GM12878 (cell line): ENCODE measurements at regions not wholly inside any gene's neighbourhood (a gene's known extent, or its start where the extent isn't known, plus 50 kb on each side); places are given as distances from the start of the nearest gene placed in this dataset.

Experiments used
- ATAC-seq: fragments of 200-7000 bp; cut with Tn5 transposase; 3 replicates; pipeline ENCODE4 v1.9.1; 2020; ENCODE audit warnings: mild to moderate bottlenecking, moderate library complexity
- BruUV-seq: library from RNA; stranded (reverse); fragments of 400-500 nt; replicated peaks from 2 replicates; lab custom pipeline; 2021; lab: Mats Ljungman, UMichigan
- CTCF ChIA-PET: fragments of 300-600 bp; sonication (Branson Sonifier 250); formaldehyde crosslinking; extraction: SDS; loops from one replicate; lab custom pipeline; 2021; ENCODE audit warnings: inconsistent platforms; lab: Yijun Ruan, JAX
- POLR2A ChIA-PET: fragments of 350-600 bp; formaldehyde crosslinking; extraction: SDS; loops from one replicate; lab custom pipeline; 2021; ENCODE audit warnings: inconsistent platforms; lab: Charles Lee
- RAD21 ChIA-PET: fragments of 300-600 bp; sonication (Branson Sonifier 250); formaldehyde crosslinking; loops from one replicate; lab custom pipeline; 2023; ENCODE audit warnings: antibody characterized with exemption; ENCODE audit not compliant: unreplicated experiment; lab: Charles Lee
- SMC1A ChIA-PET: fragments of 300-600 bp; sonication (Branson Sonifier 250); formaldehyde crosslinking; loops from one replicate; lab custom pipeline; 2023; ENCODE audit not compliant: unreplicated experiment, uncharacterized antibody; lab: Charles Lee
- DNase-seq: peaks from one replicate; pipeline ENCODE4 v3.0.0-alpha.2; 2011; ENCODE audit warnings: low read depth, low spot score
- FAIRE-seq: peaks from 3 replicates; lab custom pipeline; 2011; peaks lifted over from hg19 to GRCh38; lab: Jason Lieb, UNC
- H2AFZ ChIP-seq: 2 replicates; pipeline ENCODE4 v1.6.0; 2011; ENCODE audit warnings: low read depth, low read length, control low read depth; ENCODE audit not compliant: control insufficient read depth
- H3K27ac ChIP-seq: 2 replicates; pipeline ENCODE4 v1.5.1; 2011; ENCODE audit warnings: control low read depth; ENCODE audit not compliant: control insufficient read depth, insufficient read depth
- H3K27me3 ChIP-seq, 2 experiments: replicated peaks in 1 of 2; 2 replicates each; pipeline versions ENCODE4 v1.6.0 to v1.6.1; 2011; ENCODE audit warnings: low read length in 1 of 2; ENCODE audit not compliant: control insufficient read depth in 2 of 2, insufficient read depth in 2 of 2
- H3K36me3 ChIP-seq, 2 experiments: 2 replicates each; pipeline ENCODE4 v1.5.1; 2011; ENCODE audit warnings: low read length in 1 of 2; ENCODE audit not compliant: control insufficient read depth in 2 of 2, insufficient read depth in 2 of 2
- H3K4me1 ChIP-seq: 2 replicates; pipeline ENCODE4 v1.6.1; 2011; ENCODE audit warnings: mild to moderate bottlenecking, low read length, moderate library complexity, mixed read lengths; ENCODE audit not compliant: control insufficient read depth, insufficient read depth
- H3K4me2 ChIP-seq: 2 replicates; pipeline ENCODE4 v1.6.0; 2011; ENCODE audit warnings: control low read depth; ENCODE audit not compliant: control insufficient read depth, insufficient read depth
- H3K4me3 ChIP-seq: fragments of 200-600 bp; sonication (generic); 2 replicates; pipeline ENCODE4 v1.5.1; 2016
- H3K79me2 ChIP-seq: 2 replicates; pipeline ENCODE4 v1.6.0; 2011; ENCODE audit warnings: low read length; ENCODE audit not compliant: control insufficient read depth, insufficient read depth
- H3K9ac ChIP-seq: 2 replicates; pipeline ENCODE4 v1.8.0; 2011; ENCODE audit warnings: low read length, control low read depth, mixed read lengths; ENCODE audit not compliant: control insufficient read depth, insufficient read depth
- H3K9me3 ChIP-seq: replicated peaks from 3 replicates; pipeline ENCODE4 v1.5.1; 2011; ENCODE audit warnings: mild to moderate bottlenecking, low read length; ENCODE audit not compliant: control insufficient read depth, insufficient read depth
- H4K20me1 ChIP-seq: 2 replicates; pipeline ENCODE4 v1.6.0; 2011; ENCODE audit not compliant: control insufficient read depth, insufficient read depth
- CBFB ChIP-seq: IDR thresholded peaks from 2 replicates; pipeline ENCODE4 v1.6.1; 2016; ENCODE audit warnings: antibody characterized with exemption, low read depth
- IKZF1 ChIP-seq: fragments of 450-650 bp; conservative IDR thresholded peaks from 2 replicates; pipeline ENCODE4 v1.6.1; 2017; ENCODE audit warnings: antibody characterized with exemption, mild to moderate bottlenecking
- IKZF2 ChIP-seq, 2 experiments: fragments of 450-650 bp; IDR thresholded peaks; 2 replicates each; pipeline ENCODE4 v1.6.1; 2017; ENCODE audit warnings: mild to moderate bottlenecking in 2 of 2, moderate library complexity in 2 of 2
- JUND ChIP-seq: IDR thresholded peaks from 2 replicates; pipeline ENCODE4 v1.6.1; 2012; ENCODE audit warnings: low read depth, mild to moderate bottlenecking, low read length, improper control_type of control experiment, moderate library complexity
- NFIC ChIP-seq: IDR thresholded peaks from 2 replicates; pipeline ENCODE4 v1.6.1; 2012; ENCODE audit warnings: low read depth, mild to moderate bottlenecking, inconsistent platforms, low read length, moderate library complexity
- RB1 ChIP-seq: fragments of 450-650 bp; formaldehyde crosslinking; IDR thresholded peaks from 2 replicates; pipeline ENCODE4 v1.6.1; 2017; ENCODE audit warnings: mild to moderate bottlenecking, borderline replicate concordance
- SMAD5 ChIP-seq: IDR thresholded peaks from 2 replicates; pipeline ENCODE4 v1.6.1; 2016; ENCODE audit warnings: antibody characterized with exemption, low read depth
- TBL1XR1 ChIP-seq: IDR thresholded peaks from 2 replicates; pipeline ENCODE4 v1.6.1; 2012; ENCODE audit warnings: low read depth, low read length, improper control_type of control experiment
- WGBS: methylation state at CpG from one replicate; pipeline ENCODE4 v1.1.6; 2016; ENCODE audit warnings: low lambda C conversion rate; ENCODE audit not compliant: insufficient replicate concordance, insufficient coverage; ENCODE audit errors: missing lambda C conversion rate; 5-methylcytosine and 5-hydroxymethylcytosine counted together
- in situ Hi-C: fragments of 300-500 bp; cut with MboI; formaldehyde crosslinking; loops from 9 replicates; pipeline ENCODE4 v1.14.3; 2018; ENCODE audit warnings: mixed read lengths
- intact Hi-C: fragments of 100-400 bp; cut with micrococcal nuclease; formaldehyde crosslinking; loops from one replicate; pipeline ENCODE4 v1.14.2; 2022; ENCODE audit not compliant: unreplicated experiment
- TF ChIP-seq, protein P1 (sequence below): IDR thresholded peaks from 2 replicates; pipeline ENCODE4 v1.6.1; 2012; ENCODE audit warnings: improper control_type of control experiment, low read depth, low read length; ENCODE audit not compliant: insufficient replicate concordance
- TF ChIP-seq, protein P2 (sequence below): IDR thresholded peaks from 2 replicates; pipeline ENCODE4 v1.6.1; 2011; ENCODE audit warnings: mild to moderate bottlenecking, low read depth, low read length, moderate library complexity; ENCODE audit not compliant: insufficient replicate concordance

- TF ChIP-seq, protein P1, sequence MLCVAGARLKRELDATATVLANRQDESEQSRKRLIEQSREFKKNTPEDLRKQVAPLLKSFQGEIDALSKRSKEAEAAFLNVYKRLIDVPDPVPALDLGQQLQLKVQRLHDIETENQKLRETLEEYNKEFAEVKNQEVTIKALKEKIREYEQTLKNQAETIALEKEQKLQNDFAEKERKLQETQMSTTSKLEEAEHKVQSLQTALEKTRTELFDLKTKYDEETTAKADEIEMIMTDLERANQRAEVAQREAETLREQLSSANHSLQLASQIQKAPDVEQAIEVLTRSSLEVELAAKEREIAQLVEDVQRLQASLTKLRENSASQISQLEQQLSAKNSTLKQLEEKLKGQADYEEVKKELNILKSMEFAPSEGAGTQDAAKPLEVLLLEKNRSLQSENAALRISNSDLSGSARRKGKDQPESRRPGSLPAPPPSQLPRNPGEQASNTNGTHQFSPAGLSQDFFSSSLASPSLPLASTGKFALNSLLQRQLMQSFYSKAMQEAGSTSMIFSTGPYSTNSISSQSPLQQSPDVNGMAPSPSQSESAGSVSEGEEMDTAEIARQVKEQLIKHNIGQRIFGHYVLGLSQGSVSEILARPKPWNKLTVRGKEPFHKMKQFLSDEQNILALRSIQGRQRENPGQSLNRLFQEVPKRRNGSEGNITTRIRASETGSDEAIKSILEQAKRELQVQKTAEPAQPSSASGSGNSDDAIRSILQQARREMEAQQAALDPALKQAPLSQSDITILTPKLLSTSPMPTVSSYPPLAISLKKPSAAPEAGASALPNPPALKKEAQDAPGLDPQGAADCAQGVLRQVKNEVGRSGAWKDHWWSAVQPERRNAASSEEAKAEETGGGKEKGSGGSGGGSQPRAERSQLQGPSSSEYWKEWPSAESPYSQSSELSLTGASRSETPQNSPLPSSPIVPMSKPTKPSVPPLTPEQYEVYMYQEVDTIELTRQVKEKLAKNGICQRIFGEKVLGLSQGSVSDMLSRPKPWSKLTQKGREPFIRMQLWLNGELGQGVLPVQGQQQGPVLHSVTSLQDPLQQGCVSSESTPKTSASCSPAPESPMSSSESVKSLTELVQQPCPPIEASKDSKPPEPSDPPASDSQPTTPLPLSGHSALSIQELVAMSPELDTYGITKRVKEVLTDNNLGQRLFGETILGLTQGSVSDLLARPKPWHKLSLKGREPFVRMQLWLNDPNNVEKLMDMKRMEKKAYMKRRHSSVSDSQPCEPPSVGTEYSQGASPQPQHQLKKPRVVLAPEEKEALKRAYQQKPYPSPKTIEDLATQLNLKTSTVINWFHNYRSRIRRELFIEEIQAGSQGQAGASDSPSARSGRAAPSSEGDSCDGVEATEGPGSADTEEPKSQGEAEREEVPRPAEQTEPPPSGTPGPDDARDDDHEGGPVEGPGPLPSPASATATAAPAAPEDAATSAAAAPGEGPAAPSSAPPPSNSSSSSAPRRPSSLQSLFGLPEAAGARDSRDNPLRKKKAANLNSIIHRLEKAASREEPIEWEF, result no peak
- TF ChIP-seq, protein P2, sequence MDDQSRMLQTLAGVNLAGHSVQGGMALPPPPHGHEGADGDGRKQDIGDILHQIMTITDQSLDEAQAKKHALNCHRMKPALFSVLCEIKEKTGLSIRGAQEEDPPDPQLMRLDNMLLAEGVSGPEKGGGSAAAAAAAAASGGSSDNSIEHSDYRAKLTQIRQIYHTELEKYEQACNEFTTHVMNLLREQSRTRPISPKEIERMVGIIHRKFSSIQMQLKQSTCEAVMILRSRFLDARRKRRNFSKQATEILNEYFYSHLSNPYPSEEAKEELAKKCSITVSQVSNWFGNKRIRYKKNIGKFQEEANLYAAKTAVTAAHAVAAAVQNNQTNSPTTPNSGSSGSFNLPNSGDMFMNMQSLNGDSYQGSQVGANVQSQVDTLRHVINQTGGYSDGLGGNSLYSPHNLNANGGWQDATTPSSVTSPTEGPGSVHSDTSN, result no peak
- TF ChIP-seq RB1, result no peak
- TF ChIP-seq NFIC, result no peak
- TF ChIP-seq JUND, result no peak
These were observed 683.7 kb upstream of the NRP1 start (continued) for GRCh38 chr10:34018129-34018528.

- no peak for FAIRE-seq
- TF ChIP-seq IKZF1 (no peak), CBFB (no peak), SMAD5 (no peak), TBL1XR1 (no peak), IKZF2 (IDR thresholded peaks at IDR 0.05) (no peak)
- CTCF ChIA-PET, result interaction anchor here (0.5 to 1.6 kb wide), 5 partner anchors 14 to 220 kb away, joined by 3 to 4 read pairs (median 3); no protein-coding TSS in a partner anchor
These were observed 682.8 kb upstream of the NRP1 start for GRCh38 chr10:34017281-34017680.

More at GRCh38 chr10:34017281-34017680, 682.8 kb upstream of the NRP1 start:
- WGBS, result 0% methylated on average over 1 of the region's 1 CpG
- Histone ChIP-seq H3K9me3 (no peaks in the 10 kb centered on the region), H3K4me1 (no peaks in the 10 kb centered on the region), H3K4me2 (no peak overlapping the region), H3K27me3 (no peaks in the 10 kb centered on the region), H3K36me3 (no peaks in the 10 kb centered on the region), H2AFZ (no peak overlapping the region), H4K20me1 (no peaks in the 10 kb centered on the region), H3K9ac (no peak overlapping the region), H3K4me3 (no peak overlapping the region), H3K79me2 (no peaks in the 10 kb centered on the region), H3K27ac (no peak overlapping the region)
- no peak for DNase-seq
- SMC1A ChIA-PET, result interaction anchor here (1.0 to 1.6 kb wide), 4 partner anchors 119 to 690 kb away, joined by 3 read pairs; no protein-coding TSS in a partner anchor
- POLR2A ChIA-PET, result interaction anchor here (0.6 kb wide), 1 partner anchor 13 kb away, joined by 4 read pairs; no protein-coding TSS in a partner anchor
- intact Hi-C loops (no loop called here), in situ Hi-C loops (no loop called here)
- RAD21 ChIA-PET, result interaction anchor here (0.6 kb wide), 1 partner anchor 719 kb away, joined by 4 read pairs; no protein-coding TSS in a partner anchor
- peak; percentile 31; the same call in 2 of the 3 replicates for ATAC-seq
- BruUV-seq, result no TSS peak
